ENCODE measurements at regions not wholly inside any gene's neighbourhood (a gene's known extent, or its start where the extent isn't known, plus 50 kb on each side); places are given as distances from the start of the nearest gene placed in this dataset.

- H3K27ac ChIP-seq (ENCODE audit: low read depth, low read length): no peak overlapping the region
- no peaks in the 10 kb centered on the region for H3K27me3 ChIP-seq (ENCODE audit: control insufficient read depth in 5 of 5, insufficient read depth in 4 of 5, low read length in 5 of 5)
- H3K4me3 ChIP-seq (ENCODE audit: low read depth in 1 of 5, low read length in 5 of 5): no peak overlapping the region
- peaks cover 0 to 3% (median 0%) of the 10 kb centered on the region in 5 donors for H3K9me3 ChIP-seq (ENCODE audit: control insufficient read depth in 5 of 5, low read length in 5 of 5)
- H3K9ac ChIP-seq (ENCODE audit: low read length in 5 of 5): no peak overlapping the region
- no peaks in the 10 kb centered on the region for H3K36me3 ChIP-seq (ENCODE audit: control insufficient read depth in 5 of 5, insufficient read depth in 5 of 5, low read length in 5 of 5)
- H3K4me1 ChIP-seq (ENCODE audit: control insufficient read depth in 5 of 5, insufficient read depth in 5 of 5, low read length in 5 of 5): peaks cover 0 to 6% (median 0%) of the 10 kb centered on the region in 5 donors
These were observed 156.5 kb upstream of the ZNF648 start for GRCh38 chr1:182217967-182218366.

DNA sequence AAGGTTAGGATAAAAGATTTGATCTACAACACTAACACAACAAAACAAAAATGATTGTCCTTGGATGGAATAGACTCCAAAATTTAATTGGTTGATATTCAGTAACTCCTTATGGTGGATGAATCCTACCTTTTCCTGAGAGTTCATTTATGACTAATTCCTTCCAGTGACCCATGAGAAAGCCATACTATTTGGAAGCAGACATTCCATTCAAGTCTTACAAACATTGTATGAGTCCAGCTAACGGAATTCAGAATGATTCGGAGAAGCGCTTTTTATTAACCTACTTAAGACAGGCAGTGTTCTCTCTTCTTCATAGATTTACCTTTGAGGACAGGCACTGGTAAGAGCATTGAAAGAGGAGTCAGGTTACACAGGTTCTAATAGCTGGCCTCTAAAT, 155.6 kb upstream of the ZNF648 start:
- peaks cover 0 to 6% (median 0%) of the 10 kb centered on the region in 5 donors for H3K4me1 ChIP-seq (ENCODE audit: control insufficient read depth in 5 of 5, insufficient read depth in 5 of 5, low read length in 5 of 5)
- H3K36me3 ChIP-seq (ENCODE audit: control insufficient read depth in 5 of 5, insufficient read depth in 5 of 5, low read length in 5 of 5): no peaks in the 10 kb centered on the region
- peaks cover 0 to 3% (median 0%) of the 10 kb centered on the region in 5 donors for H3K9me3 ChIP-seq (ENCODE audit: control insufficient read depth in 5 of 5, low read length in 5 of 5)
- H3K9ac ChIP-seq (ENCODE audit: low read length in 5 of 5): no peak overlapping the region
- no peak overlapping the region for H3K27ac ChIP-seq (ENCODE audit: low read depth, low read length)
- no peaks in the 10 kb centered on the region for H3K27me3 ChIP-seq (ENCODE audit: control insufficient read depth in 5 of 5, insufficient read depth in 4 of 5, low read length in 5 of 5)
- no peak overlapping the region for H3K4me3 ChIP-seq (ENCODE audit: low read depth in 1 of 5, low read length in 5 of 5)

GRCh38 chr1:182215764-182216163, 154.3 kb upstream of the ZNF648 start:
- Histone ChIP-seq H3K9ac (ENCODE audit: low read length in 5 of 5) (no peak overlapping the region), H3K9me3 (ENCODE audit: control insufficient read depth in 5 of 5, low read length in 5 of 5) (no peaks in the 10 kb centered on the region), H3K27ac (ENCODE audit: low read depth, low read length) (no peak overlapping the region), H3K4me3 (ENCODE audit: low read depth in 1 of 5, low read length in 5 of 5) (no peak overlapping the region), H3K36me3 (ENCODE audit: control insufficient read depth in 5 of 5, insufficient read depth in 5 of 5, low read length in 5 of 5) (no peaks in the 10 kb centered on the region), H3K27me3 (ENCODE audit: control insufficient read depth in 5 of 5, insufficient read depth in 4 of 5, low read length in 5 of 5) (no peaks in the 10 kb centered on the region), H3K4me1 (ENCODE audit: control insufficient read depth in 5 of 5, insufficient read depth in 5 of 5, low read length in 5 of 5) (peaks cover 0 to 6% (median 2%) of the 10 kb centered on the region in 5 donors)

DNA sequence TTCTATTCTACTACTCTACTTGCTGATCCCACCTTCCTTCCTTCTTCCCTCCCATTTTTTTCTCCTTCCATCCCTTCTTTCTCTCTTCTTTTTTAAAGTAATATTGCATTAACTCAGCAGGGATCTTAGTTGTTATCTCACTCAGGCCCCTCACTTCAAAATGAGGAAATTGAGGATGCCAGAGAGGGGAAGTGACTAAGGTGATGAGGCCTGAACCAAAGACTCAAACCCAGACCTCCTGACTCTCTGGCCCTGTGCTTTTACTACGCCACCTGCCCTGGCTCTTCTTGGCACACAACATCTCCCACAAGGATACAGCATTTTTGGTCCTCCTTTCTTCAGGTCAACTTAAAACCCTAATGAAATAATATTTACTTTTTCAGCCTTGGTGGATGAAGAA, 151.7 kb upstream of the ZNF648 start:
- Histone ChIP-seq H3K36me3 (ENCODE audit: control insufficient read depth in 5 of 5, insufficient read depth in 5 of 5, low read length in 5 of 5) (no peaks in the 10 kb centered on the region), H3K27ac (ENCODE audit: low read depth, low read length) (no peak overlapping the region), H3K9me3 (ENCODE audit: control insufficient read depth in 5 of 5, low read length in 5 of 5) (no peaks in the 10 kb centered on the region), H3K9ac (ENCODE audit: low read length in 5 of 5) (no peak overlapping the region), H3K27me3 (ENCODE audit: control insufficient read depth in 5 of 5, insufficient read depth in 4 of 5, low read length in 5 of 5) (no peaks in the 10 kb centered on the region), H3K4me1 (ENCODE audit: control insufficient read depth in 5 of 5, insufficient read depth in 5 of 5, low read length in 5 of 5) (peaks cover 0 to 18% (median 12%) of the 10 kb centered on the region in 5 donors), H3K4me3 (ENCODE audit: low read depth in 1 of 5, low read length in 5 of 5) (no peak overlapping the region)

DNA sequence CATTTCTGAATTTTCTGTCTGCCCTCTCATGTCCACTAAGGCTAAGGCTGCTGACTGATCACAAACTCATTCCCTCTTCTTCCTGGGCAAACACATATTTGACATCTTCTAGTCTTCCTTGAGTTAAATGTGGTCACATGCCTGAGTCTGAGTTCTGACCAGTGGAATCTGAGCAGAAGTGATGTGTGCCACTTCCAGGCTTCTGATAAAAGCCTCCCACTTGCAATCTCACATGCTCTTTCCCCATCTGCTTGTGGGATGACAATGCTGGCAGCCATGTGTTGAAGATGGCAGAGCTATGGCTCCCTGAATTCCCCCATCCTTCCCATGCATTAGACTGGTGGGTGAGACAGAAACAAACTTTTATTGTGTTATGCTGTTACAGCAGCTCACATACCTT, 149.9 kb upstream of the ZNF648 start:
- H3K4me3 ChIP-seq (ENCODE audit: low read depth in 1 of 5, low read length in 5 of 5): no peak overlapping the region
- no peaks in the 10 kb centered on the region for H3K9me3 ChIP-seq (ENCODE audit: control insufficient read depth in 5 of 5, low read length in 5 of 5)
- no peak overlapping the region for H3K27ac ChIP-seq (ENCODE audit: low read depth, low read length)
- H3K4me1 ChIP-seq (ENCODE audit: control insufficient read depth in 5 of 5, insufficient read depth in 5 of 5, low read length in 5 of 5): peaks cover 2 to 33% (median 29%) of the 10 kb centered on the region in 5 donors
- no peaks in the 10 kb centered on the region for H3K27me3 ChIP-seq (ENCODE audit: control insufficient read depth in 5 of 5, insufficient read depth in 4 of 5, low read length in 5 of 5)
- no peaks in the 10 kb centered on the region for H3K36me3 ChIP-seq (ENCODE audit: control insufficient read depth in 5 of 5, insufficient read depth in 5 of 5, low read length in 5 of 5)
- H3K9ac ChIP-seq (ENCODE audit: low read length in 5 of 5): no peak overlapping the region

GRCh38 chr1:182210417-182210816, 148.9 kb upstream of the ZNF648 start:
- Histone ChIP-seq H3K9ac (ENCODE audit: low read length in 5 of 5) (no peak overlapping the region), H3K27me3 (ENCODE audit: control insufficient read depth in 5 of 5, insufficient read depth in 4 of 5, low read length in 5 of 5) (no peaks in the 10 kb centered on the region), H3K4me1 (ENCODE audit: control insufficient read depth in 5 of 5, insufficient read depth in 5 of 5, low read length in 5 of 5) (peaks cover 3 to 43% (median 39%) of the 10 kb centered on the region in 5 donors), H3K9me3 (ENCODE audit: control insufficient read depth in 5 of 5, low read length in 5 of 5) (no peaks in the 10 kb centered on the region), H3K4me3 (ENCODE audit: low read depth in 1 of 5, low read length in 5 of 5) (no peak overlapping the region), H3K27ac (ENCODE audit: low read depth, low read length) (peak overlapping the region; percentile 20), H3K36me3 (ENCODE audit: control insufficient read depth in 5 of 5, insufficient read depth in 5 of 5, low read length in 5 of 5) (no peaks in the 10 kb centered on the region)

DNA sequence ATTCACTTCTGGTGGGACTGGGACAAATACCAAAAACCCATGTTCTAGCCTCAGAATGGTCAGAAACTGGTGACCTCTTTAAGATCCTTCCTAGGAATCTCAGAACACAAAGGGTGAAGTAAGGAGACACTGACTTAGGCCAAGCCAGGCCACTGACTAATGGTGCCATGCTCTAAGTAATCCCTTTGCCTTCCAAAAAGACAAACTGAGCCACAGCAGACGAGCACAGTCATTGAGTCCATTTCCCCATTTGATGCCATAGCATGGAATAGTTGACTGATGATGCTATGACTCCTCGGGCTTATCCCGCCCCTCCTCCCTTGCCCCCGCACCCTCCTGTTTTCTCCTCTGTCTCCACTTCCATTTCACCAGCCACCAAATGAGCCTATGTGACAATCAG, 145.8 kb upstream of the ZNF648 start:
- no peaks in the 10 kb centered on the region for H3K27me3 ChIP-seq (ENCODE audit: control insufficient read depth in 5 of 5, insufficient read depth in 4 of 5, low read length in 5 of 5)
- H3K9ac ChIP-seq (ENCODE audit: low read length in 5 of 5): peak overlapping the region in 2 of 5 donors; percentile 32 to 36
- H3K4me1 ChIP-seq (ENCODE audit: control insufficient read depth in 5 of 5, insufficient read depth in 5 of 5, low read length in 5 of 5): peaks cover 3 to 52% (median 47%) of the 10 kb centered on the region in 5 donors
- H3K36me3 ChIP-seq (ENCODE audit: control insufficient read depth in 5 of 5, insufficient read depth in 5 of 5, low read length in 5 of 5): no peaks in the 10 kb centered on the region
- peak overlapping the region; percentile 79 for H3K27ac ChIP-seq (ENCODE audit: low read depth, low read length)
- no peak overlapping the region for H3K4me3 ChIP-seq (ENCODE audit: low read depth in 1 of 5, low read length in 5 of 5)
- H3K9me3 ChIP-seq (ENCODE audit: control insufficient read depth in 5 of 5, low read length in 5 of 5): no peaks in the 10 kb centered on the region

- Histone ChIP-seq H3K9ac (ENCODE audit: low read length in 5 of 5) (peak overlapping the region in 2 of 5 donors; percentile 32 to 36), H3K36me3 (ENCODE audit: control insufficient read depth in 5 of 5, insufficient read depth in 5 of 5, low read length in 5 of 5) (no peaks in the 10 kb centered on the region), H3K9me3 (ENCODE audit: control insufficient read depth in 5 of 5, low read length in 5 of 5) (no peaks in the 10 kb centered on the region), H3K4me3 (ENCODE audit: low read depth in 1 of 5, low read length in 5 of 5) (no peak overlapping the region), H3K27me3 (ENCODE audit: control insufficient read depth in 5 of 5, insufficient read depth in 4 of 5, low read length in 5 of 5) (no peaks in the 10 kb centered on the region), H3K27ac (ENCODE audit: low read depth, low read length) (peak overlapping the region; percentile 79), H3K4me1 (ENCODE audit: control insufficient read depth in 5 of 5, insufficient read depth in 5 of 5, low read length in 5 of 5) (peaks cover 3 to 58% (median 51%) of the 10 kb centered on the region in 5 donors)
These were observed 145.2 kb upstream of the ZNF648 start for GRCh38 chr1:182206626-182207239.

DNA sequence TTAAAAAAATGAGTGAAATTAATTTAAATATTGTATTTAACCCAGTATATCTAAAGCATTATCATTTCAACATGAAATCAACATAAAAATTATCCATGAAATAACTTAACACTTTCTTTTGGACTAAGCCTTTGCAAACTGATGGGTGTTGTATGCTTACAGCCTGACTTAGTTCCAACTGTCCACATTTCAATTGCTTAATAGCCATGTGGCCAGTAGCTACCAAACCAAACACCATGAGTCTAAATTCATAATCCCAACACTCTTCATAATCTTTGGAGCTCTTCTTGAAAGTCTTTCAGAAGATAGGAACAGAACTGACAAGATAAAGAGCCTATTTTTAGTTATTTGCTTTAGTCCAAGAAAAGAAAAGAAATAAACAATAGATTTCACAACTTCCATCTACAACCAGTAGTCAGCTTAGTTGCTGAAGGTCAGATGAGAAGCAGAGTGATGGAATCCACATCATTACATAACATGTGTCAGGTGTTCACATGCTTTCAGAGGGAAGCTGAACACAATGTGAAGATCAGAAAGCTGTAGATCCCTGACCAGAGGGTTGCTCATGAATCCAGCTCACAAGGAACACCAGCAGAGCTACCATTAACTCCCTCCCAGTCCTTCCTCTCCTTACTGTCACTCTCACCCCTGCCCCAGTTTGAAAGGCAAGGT, 144.0 kb upstream of the ZNF648 start:
- Histone ChIP-seq H3K4me3 (ENCODE audit: low read depth in 1 of 5, low read length in 5 of 5) (no peak overlapping the region), H3K27ac (ENCODE audit: low read depth, low read length) (peak overlapping the region; percentile 79), H3K9ac (ENCODE audit: low read length in 5 of 5) (no peak overlapping the region), H3K27me3 (ENCODE audit: control insufficient read depth in 5 of 5, insufficient read depth in 4 of 5, low read length in 5 of 5) (no peaks in the 10 kb centered on the region), H3K36me3 (ENCODE audit: control insufficient read depth in 5 of 5, insufficient read depth in 5 of 5, low read length in 5 of 5) (no peaks in the 10 kb centered on the region), H3K9me3 (ENCODE audit: control insufficient read depth in 5 of 5, low read length in 5 of 5) (no peaks in the 10 kb centered on the region), H3K4me1 (ENCODE audit: control insufficient read depth in 5 of 5, insufficient read depth in 5 of 5, low read length in 5 of 5) (peaks cover 3 to 58% (median 47%) of the 10 kb centered on the region in 5 donors)

DNA sequence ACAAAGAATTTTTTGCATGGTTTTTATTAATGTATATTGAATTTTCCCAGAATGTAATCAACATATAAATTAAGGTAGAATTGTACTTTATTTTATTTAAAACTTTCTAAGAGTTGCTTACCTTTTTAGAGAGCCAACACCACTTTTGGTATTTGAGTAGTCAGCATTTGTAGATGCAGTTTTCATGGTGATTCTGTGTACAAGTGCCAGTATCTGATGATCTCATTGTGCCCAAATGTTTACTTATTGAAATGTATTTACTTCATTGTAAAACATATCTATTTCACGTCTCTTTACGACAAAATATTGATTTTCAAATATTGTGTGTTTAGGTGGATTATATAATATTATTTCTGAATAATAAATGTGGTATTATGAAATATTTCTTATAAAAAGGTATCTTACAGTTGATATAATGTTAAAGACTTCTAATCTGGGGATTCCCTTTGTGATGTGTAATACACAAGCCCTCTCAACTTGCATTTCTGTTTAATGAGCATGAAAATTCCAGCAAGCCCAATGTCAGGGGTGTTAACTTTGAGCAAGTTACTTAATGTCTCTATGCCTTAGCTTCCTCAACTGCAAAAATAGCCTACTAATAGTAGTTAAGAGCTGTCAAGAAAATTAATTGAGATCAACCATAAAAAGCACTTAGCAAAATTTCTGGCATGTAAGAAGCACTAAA, 141.8 kb upstream of the ZNF648 start:
- no peaks in the 10 kb centered on the region for H3K36me3 ChIP-seq (ENCODE audit: control insufficient read depth in 5 of 5, insufficient read depth in 5 of 5, low read length in 5 of 5)
- no peaks in the 10 kb centered on the region for H3K27me3 ChIP-seq (ENCODE audit: control insufficient read depth in 5 of 5, insufficient read depth in 4 of 5, low read length in 5 of 5)
- H3K9ac ChIP-seq (ENCODE audit: low read length in 5 of 5): no peak overlapping the region
- no peak overlapping the region for H3K4me3 ChIP-seq (ENCODE audit: low read depth in 1 of 5, low read length in 5 of 5)
- no peak overlapping the region for H3K27ac ChIP-seq (ENCODE audit: low read depth, low read length)
- peaks cover 3 to 48% (median 39%) of the 10 kb centered on the region in 5 donors for H3K4me1 ChIP-seq (ENCODE audit: control insufficient read depth in 5 of 5, insufficient read depth in 5 of 5, low read length in 5 of 5)
- H3K9me3 ChIP-seq (ENCODE audit: control insufficient read depth in 5 of 5, low read length in 5 of 5): no peaks in the 10 kb centered on the region

All from subcutaneous abdominal adipose tissue (tissue), 5 donors.